Neural cell (in vitro differentiated cells): ENCODE measurements at regions not wholly inside any gene's neighbourhood (a gene's known extent, or its start where the extent isn't known, plus 50 kb on each side); places are given as distances from the start of the nearest gene placed in this dataset.

ENCODE experiments used
- H2AFZ ChIP-seq: fragments of 200-600, 300-800 bp; sonication (generic), shearing (Covaris generic); 2 replicates; pipeline ENCODE4 v1.6.0; 2014; ENCODE audit warnings: low read depth, mild to moderate bottlenecking, antibody characterized with exemption, low read length, moderate library complexity
- H3F3A ChIP-seq: fragments of 200-600 bp; shearing (Covaris generic); 2 replicates; pipeline ENCODE4 v1.6.1; 2016; ENCODE audit warnings: mild to moderate bottlenecking, moderate library complexity, mixed read lengths, antibody characterized with exemption, low read length; ENCODE audit not compliant: insufficient read depth, poor library complexity, severe bottlenecking
- H3K27ac ChIP-seq: fragments of 200-600, 300-800 bp; sonication (generic), shearing (Covaris generic); 2 replicates; pipeline ENCODE4 v1.5.1; 2014; ENCODE audit warnings: mild to moderate bottlenecking, low read length, moderate library complexity
- H3K27me3 ChIP-seq: fragments of 300-800, 200-600 bp; sonication (generic), shearing (Covaris generic); 2 replicates; pipeline ENCODE4 v1.6.0; 2014; ENCODE audit warnings: mild to moderate bottlenecking, low read depth, low read length, moderate library complexity; ENCODE audit not compliant: insufficient read depth
- H3K36me3 ChIP-seq: fragments of 300-800, 200-600 bp; sonication (generic), shearing (Covaris generic); 2 replicates; pipeline ENCODE4 v1.5.1; 2014; ENCODE audit warnings: mild to moderate bottlenecking, antibody characterized with exemption, low read length, moderate library complexity; ENCODE audit not compliant: insufficient read depth
- H3K4me2 ChIP-seq: fragments of 300-800, 200-600 bp; sonication (generic), shearing (Covaris generic); 2 replicates; pipeline ENCODE4 v1.6.0; 2014; ENCODE audit warnings: mild to moderate bottlenecking, low read length
- H3K4me3 ChIP-seq: fragments of 300-800, 200-600 bp; sonication (generic), shearing (Covaris generic); 2 replicates; pipeline ENCODE4 v1.5.1; 2014; ENCODE audit warnings: mild to moderate bottlenecking, low read length, moderate library complexity
- H3K79me2 ChIP-seq: fragments of 200-600 bp; shearing (Covaris generic); replicated peaks from 2 replicates; pipeline ENCODE4 v1.6.0; 2014; ENCODE audit warnings: mild to moderate bottlenecking, low read length, moderate library complexity; ENCODE audit not compliant: insufficient read depth
- H3K9ac ChIP-seq: fragments of 300-800, 200-600 bp; sonication (generic), shearing (Covaris generic); 2 replicates; pipeline ENCODE4 v1.6.1; 2016; ENCODE audit warnings: mild to moderate bottlenecking, low read length, mixed read lengths
- H3K9me2 ChIP-seq: fragments of 200-600 bp; shearing (Covaris generic); 2 replicates; pipeline ENCODE4 v1.6.1; 2016; ENCODE audit warnings: mild to moderate bottlenecking, low read length, mixed read lengths; ENCODE audit not compliant: insufficient read depth
- H3K9me3 ChIP-seq: fragments of 200-600, 300-800 bp; sonication (generic), shearing (Covaris generic); 2 replicates; pipeline ENCODE4 v1.6.1; 2016; ENCODE audit warnings: mild to moderate bottlenecking, mixed run types, low read length, moderate library complexity, mixed read lengths
- H4K20me1 ChIP-seq: fragments of 200-600 bp; shearing (Covaris generic); 2 replicates; pipeline ENCODE4 v1.6.1; 2016; ENCODE audit warnings: mild to moderate bottlenecking, mixed run types; ENCODE audit not compliant: insufficient read depth
- CTCF ChIP-seq: fragments of 450-650 bp; IDR thresholded peaks from 2 replicates; pipeline ENCODE4 v1.5.1; 2014; ENCODE audit warnings: antibody characterized with exemption, mild to moderate bottlenecking, moderate library complexity; ENCODE audit not compliant: poor library complexity, severe bottlenecking
- EP300 ChIP-seq: fragments of 450-650 bp; conservative IDR thresholded peaks from 2 replicates; pipeline ENCODE4 v1.6.1; 2014; ENCODE audit warnings: antibody characterized with exemption, mild to moderate bottlenecking, moderate library complexity; ENCODE audit not compliant: poor library complexity, severe bottlenecking
- EZH2 ChIP-seq: fragments of 200-600, 300-800 bp; shearing (Covaris generic), sonication (generic); IDR thresholded peaks from 2 replicates; pipeline ENCODE4 v1.6.1; 2014; ENCODE audit warnings: antibody characterized with exemption, low read length, borderline replicate concordance, mild to moderate bottlenecking; ENCODE audit not compliant: insufficient read depth, poor library complexity, severe bottlenecking
- MXI1 ChIP-seq: fragments of 450-650 bp; conservative IDR thresholded peaks from 2 replicates; pipeline ENCODE4 v1.6.1; 2014; ENCODE audit warnings: antibody characterized with exemption, mild to moderate bottlenecking; ENCODE audit not compliant: poor library complexity, severe bottlenecking
- POLR2AphosphoS5 ChIP-seq: IDR thresholded peaks from 2 replicates; pipeline ENCODE4 v1.6.1; 2012
- RAD21 ChIP-seq: fragments of 450-650 bp; conservative IDR thresholded peaks from 2 replicates; pipeline ENCODE4 v1.6.1; 2014; ENCODE audit warnings: antibody characterized with exemption, mild to moderate bottlenecking, moderate library complexity
- REST ChIP-seq: IDR thresholded peaks from 2 replicates; pipeline ENCODE4 v1.6.1; 2012; ENCODE audit warnings: borderline replicate concordance
- SMC3 ChIP-seq: fragments of 450-650 bp; conservative IDR thresholded peaks from 2 replicates; pipeline ENCODE4 v1.6.1; 2014; ENCODE audit warnings: antibody characterized with exemption, mild to moderate bottlenecking, moderate library complexity; ENCODE audit not compliant: poor library complexity
- TAF1 ChIP-seq: IDR thresholded peaks from 2 replicates; pipeline ENCODE4 v1.6.1; 2012; ENCODE audit warnings: low read depth

- Histone ChIP-seq H3K27ac (no peak overlapping the region), H3K36me3 (no peaks in the 10 kb centered on the region), H3K4me3 (no peak overlapping the region), H3K4me2 (no peak overlapping the region), H3F3A (no peaks in the 10 kb centered on the region), H2AFZ (no peak overlapping the region), H3K9me3 (no peaks in the 10 kb centered on the region), H3K79me2 (no peaks in the 10 kb centered on the region), H4K20me1 (no peaks in the 10 kb centered on the region), H3K27me3 (no peaks in the 10 kb centered on the region), H3K9ac (no peak overlapping the region), H3K9me2 (no peaks in the 10 kb centered on the region)
- no peak for TF ChIP-seq SMC3
- no peak for TF ChIP-seq MXI1
- no peak for TF ChIP-seq POLR2AphosphoS5
- no peak for TF ChIP-seq EZH2
Observed at GRCh38 chr7:130958846-130959245, 224.8 kb upstream of the KLF14 start.

- no peak overlapping the region for H3K4me2 ChIP-seq
- H3K27me3 ChIP-seq, result no peaks in the 10 kb centered on the region
Observed at GRCh38 chr7:130959743-130960207, 225.8 kb upstream of the KLF14 start.

More at GRCh38 chr7:130959743-130960207, 225.8 kb upstream of the KLF14 start:
- TF ChIP-seq TAF1 (no peak), POLR2AphosphoS5 (no peak), REST (no peak), EP300 (no peak), SMC3 (no peak), EZH2 (no peak), CTCF (no peak), MXI1 (no peak), RAD21 (no peak)
- Histone ChIP-seq H2AFZ (no peak overlapping the region), H3F3A (no peaks in the 10 kb centered on the region), H3K9ac (no peak overlapping the region), H3K36me3 (no peaks in the 10 kb centered on the region), H3K79me2 (no peaks in the 10 kb centered on the region), H4K20me1 (no peaks in the 10 kb centered on the region), H3K4me3 (no peak overlapping the region), H3K9me3 (no peaks in the 10 kb centered on the region), H3K9me2 (no peaks in the 10 kb centered on the region), H3K27ac (no peak overlapping the region)
